BLaER1 treated with 17β-estradiol and CSF1 and Interleukin-3, amounts not matched to agents 10 nM and 100 nM (cell line): ENCODE measurements at regions not wholly inside any gene's neighbourhood (a gene's known extent, or its start where the extent isn't known, plus 50 kb on each side); places are given as distances from the start of the nearest gene placed in this dataset.
"Not testable (repeated sequence)": the region's sequence is repeated elsewhere in the genome, so short reads cannot be mapped to it uniquely, and the experiment has no call there.

ENCODE experiments used
- H3K27ac ChIP-seq, 11 experiments: shearing (Covaris generic); formaldehyde crosslinking; 2 replicates each; pipeline ENCODE4 v1.8.1; 2022
- H3K27me3 ChIP-seq, 11 experiments: shearing (Covaris generic); formaldehyde crosslinking; 2 replicates each; pipeline ENCODE4 v1.8.1; 2022
- H3K36me3 ChIP-seq, 11 experiments: shearing (Covaris generic); formaldehyde crosslinking; 2 replicates each; pipeline ENCODE4 v1.8.1; 2022
- H3K4me1 ChIP-seq, 10 experiments: shearing (Covaris generic); formaldehyde crosslinking; 2 replicates each; pipeline ENCODE4 v1.8.1; 2022
- H3K4me2 ChIP-seq, 11 experiments: shearing (Covaris generic); formaldehyde crosslinking; 2 replicates each; pipeline ENCODE4 v1.8.1; 2022
- H3K4me3 ChIP-seq, 10 experiments: shearing (Covaris generic); formaldehyde crosslinking; 2 replicates each; pipeline ENCODE4 v1.8.1; 2022
- H3K9ac ChIP-seq, 11 experiments: shearing (Covaris generic); formaldehyde crosslinking; 2 replicates each; pipeline ENCODE4 v1.8.1; 2022
- H3K9me3 ChIP-seq, 11 experiments: shearing (Covaris generic); formaldehyde crosslinking; replicated peaks in 1 of 11; 2 replicates each; pipeline ENCODE4 v1.8.1; 2022
- H4K20me1 ChIP-seq, 11 experiments: shearing (Covaris generic); formaldehyde crosslinking; 2 replicates each; pipeline ENCODE4 v1.8.1; 2022
- Cebpa-rat ChIP-seq, 11 experiments: shearing (Covaris generic); IDR thresholded peaks; 2 replicates each; pipeline ENCODE4 v1.8.1; 2022

- H3K36me3 ChIP-seq = no peaks in the 10 kb centered on the region
Measured at GRCh38 chr1:98121646-98122045, 200.8 kb upstream of the DPYD start.

GRCh38 chr1:98119796-98120195 lies 199.0 kb upstream of the DPYD start:
- no peaks in the 10 kb centered on the region for H4K20me1 ChIP-seq
- no peaks in the 10 kb centered on the region for H3K27me3 ChIP-seq
- H3K36me3 ChIP-seq = no peaks in the 10 kb centered on the region
- H3K9me3 ChIP-seq = no peaks in the 10 kb centered on the region
- no peak for TF ChIP-seq Cebpa-rat (IDR thresholded peaks at IDR 0.05)
- H3K4me2 ChIP-seq = no peak overlapping the region
- H3K4me1 ChIP-seq = no peaks in the 10 kb centered on the region
- no peak overlapping the region for H3K27ac ChIP-seq
- no peak overlapping the region for H3K4me3 ChIP-seq
- H3K9ac ChIP-seq = no peak overlapping the region

More at GRCh38 chr1:98121646-98122045, 200.8 kb upstream of the DPYD start:
- Histone ChIP-seq H3K9me3 (no peaks in the 10 kb centered on the region), H3K4me1 (no peaks in the 10 kb centered on the region), H3K27ac (no peak overlapping the region), H3K9ac (no peak overlapping the region), H3K4me2 (no peak overlapping the region), H3K27me3 (no peaks in the 10 kb centered on the region), H3K4me3 (no peak overlapping the region), H4K20me1 (no peaks in the 10 kb centered on the region)
- no peak for TF ChIP-seq Cebpa-rat (IDR thresholded peaks at IDR 0.05)

GRCh38 chr1:98113811-98114210 lies 193.0 kb upstream of the DPYD start:
- H3K36me3 ChIP-seq = no peaks in the 10 kb centered on the region
- H4K20me1 ChIP-seq = no peaks in the 10 kb centered on the region
- no peaks in the 10 kb centered on the region for H3K9me3 ChIP-seq
- no peak overlapping the region for H3K4me3 ChIP-seq
- H3K27ac ChIP-seq = no peak overlapping the region
- TF ChIP-seq Cebpa-rat (IDR thresholded peaks at IDR 0.05) = no peak
- peaks cover 0 to 7% (median 0%) of the 10 kb centered on the region in 10 experiments; a peak in 4 of 20 replicates for H3K4me1 ChIP-seq
- H3K9ac ChIP-seq = no peak overlapping the region
- H3K4me2 ChIP-seq = no peak overlapping the region
- H3K27me3 ChIP-seq = no peaks in the 10 kb centered on the region

- H3K27me3 ChIP-seq = no peaks in the 10 kb centered on the region
- no peak overlapping the region for H3K9ac ChIP-seq
- H3K27ac ChIP-seq = no peak overlapping the region
- peaks cover 0 to 7% (median 0%) of the 10 kb centered on the region in 10 experiments; a peak in 4 of 20 replicates for H3K4me1 ChIP-seq
- H3K9me3 ChIP-seq = peaks cover 6 to 9% (median 8%) of the 10 kb centered on the region in 11 experiments; a peak in 20 of 22 replicates
- no peaks in the 10 kb centered on the region for H4K20me1 ChIP-seq
- TF ChIP-seq Cebpa-rat (IDR thresholded peaks at IDR 0.05) = no peak
- H3K36me3 ChIP-seq = no peaks in the 10 kb centered on the region
- no peak overlapping the region for H3K4me2 ChIP-seq
- no peak overlapping the region for H3K4me3 ChIP-seq
Measured at GRCh38 chr1:98112626-98113025, 191.8 kb upstream of the DPYD start.

- H3K4me3 ChIP-seq = no peak overlapping the region
- H3K4me2 ChIP-seq = peak overlapping the region in 2 of 11 experiments; percentile 7 to 10; a peak in 2 of 22 replicates
- TF ChIP-seq Cebpa-rat (IDR thresholded peaks at IDR 0.05) = no peak
- peaks cover 0 to 7% (median 0%) of the 10 kb centered on the region in 10 experiments; a peak in 4 of 20 replicates for H3K4me1 ChIP-seq
- H3K9me3 ChIP-seq = peaks cover 13 to 24% (median 15%) of the 10 kb centered on the region in 11 experiments
- no peak overlapping the region for H3K9ac ChIP-seq
- no peak overlapping the region for H3K27ac ChIP-seq
- no peaks in the 10 kb centered on the region for H4K20me1 ChIP-seq
- no peaks in the 10 kb centered on the region for H3K36me3 ChIP-seq
- no peaks in the 10 kb centered on the region for H3K27me3 ChIP-seq
Measured at GRCh38 chr1:98110674-98111073, 189.8 kb upstream of the DPYD start.

GRCh38 chr1:98108378-98108777 lies 187.5 kb upstream of the DPYD start:
- not testable (repeated sequence) for H3K4me3 ChIP-seq, H3K4me1 ChIP-seq, H3K36me3 ChIP-seq, H3K27ac ChIP-seq, H3K27me3 ChIP-seq, H4K20me1 ChIP-seq, H3K4me2 ChIP-seq, H3K9ac ChIP-seq
- H3K9me3 ChIP-seq = peaks cover 13 to 24% (median 15%) of the 10 kb centered on the region in 11 experiments

GRCh38 chr1:98107256-98107655 lies 186.4 kb upstream of the DPYD start:
- Histone ChIP-seq H3K4me3 (no peak overlapping the region), H3K36me3 (no peaks in the 10 kb centered on the region), H3K9me3 (peaks cover 13 to 24% (median 15%) of the 10 kb centered on the region in 11 experiments), H3K27me3 (no peaks in the 10 kb centered on the region), H3K27ac (no peak overlapping the region), H3K4me2 (no peak overlapping the region), H4K20me1 (no peaks in the 10 kb centered on the region), H3K9ac (no peak overlapping the region), H3K4me1 (peaks cover 0 to 7% (median 0%) of the 10 kb centered on the region in 10 experiments; a peak in 4 of 20 replicates)
- no peak for TF ChIP-seq Cebpa-rat (IDR thresholded peaks at IDR 0.05)

GRCh38 chr1:98104289-98104688 lies 183.5 kb upstream of the DPYD start:
- Histone ChIP-seq H3K4me1 (no peaks in the 10 kb centered on the region), H3K27me3 (no peaks in the 10 kb centered on the region), H3K9me3 (peaks cover 13 to 24% (median 15%) of the 10 kb centered on the region in 11 experiments), H3K27ac (no peak overlapping the region), H3K9ac (no peak overlapping the region), H3K36me3 (no peaks in the 10 kb centered on the region), H4K20me1 (no peaks in the 10 kb centered on the region), H3K4me3 (no peak overlapping the region), H3K4me2 (no peak overlapping the region)
- no peak for TF ChIP-seq Cebpa-rat (IDR thresholded peaks at IDR 0.05)

- Histone ChIP-seq H4K20me1 (no peaks in the 10 kb centered on the region), H3K27ac (no peak overlapping the region), H3K36me3 (no peaks in the 10 kb centered on the region), H3K4me2 (no peak overlapping the region), H3K9ac (no peak overlapping the region), H3K4me3 (no peak overlapping the region), H3K27me3 (no peaks in the 10 kb centered on the region), H3K9me3 (peaks cover 13 to 24% (median 15%) of the 10 kb centered on the region in 11 experiments), H3K4me1 (no peaks in the 10 kb centered on the region)
- TF ChIP-seq Cebpa-rat (IDR thresholded peaks at IDR 0.05) = no peak
Measured at GRCh38 chr1:98103617-98104285, 182.9 kb upstream of the DPYD start.

- Histone ChIP-seq H3K9me3 (peaks cover 6 to 14% (median 7%) of the 10 kb centered on the region in 11 experiments), H3K4me3 (no peak overlapping the region), H3K9ac (no peak overlapping the region), H3K27ac (no peak overlapping the region), H4K20me1 (no peaks in the 10 kb centered on the region), H3K4me1 (no peaks in the 10 kb centered on the region), H3K36me3 (no peaks in the 10 kb centered on the region), H3K4me2 (no peak overlapping the region), H3K27me3 (no peaks in the 10 kb centered on the region)
- no peak for TF ChIP-seq Cebpa-rat (IDR thresholded peaks at IDR 0.05)
Measured at GRCh38 chr1:98102345-98103030, 181.7 kb upstream of the DPYD start.
